ENCODE measurements at regions not wholly inside any gene's neighbourhood (a gene's known extent, or its start where the extent isn't known, plus 50 kb on each side); places are given as distances from the start of the nearest gene placed in this dataset.

GRCh38 chr1:162930532-162930931, 69.6 kb upstream of the CCDC190 start:
- no peak for TF ChIP-seq CTCF (IDR thresholded peaks at IDR 0.05)
- TF ChIP-seq POLR2A (IDR thresholded peaks at IDR 0.05): no peak

All from prostate gland (tissue), 2 donors.